Fibroblast of villous mesenchyme (primary cell): ENCODE measurements at regions not wholly inside any gene's neighbourhood (a gene's known extent, or its start where the extent isn't known, plus 50 kb on each side); places are given as distances from the start of the nearest gene placed in this dataset.

Source experiments
- DNase-seq: peaks from one replicate; pipeline ENCODE4 v3.0.0-alpha.2; 2010; ENCODE audit warnings: low read depth
- H3K4me3 ChIP-seq: 2 replicates; pipeline ENCODE4 v1.5.1; 2011; ENCODE audit warnings: low read depth, mild to moderate bottlenecking, low read length
- CTCF ChIP-seq: IDR thresholded peaks from 2 replicates; pipeline ENCODE4 v1.5.1; 2012; ENCODE audit warnings: low read depth, mild to moderate bottlenecking, low read length; ENCODE audit not compliant: insufficient read depth

- no peak for DNase-seq
- no peak overlapping the region for H3K4me3 ChIP-seq
- TF ChIP-seq CTCF, result no peak
These were observed 276.3 kb downstream of the CTTN start for GRCh38 chr11:70674605-70675004.

GRCh38 chr11:70675697-70676374 is 277.5 kb downstream of the CTTN start:
- TF ChIP-seq CTCF, result no peak
- no peak for DNase-seq
- no peak overlapping the region for H3K4me3 ChIP-seq

DNA sequence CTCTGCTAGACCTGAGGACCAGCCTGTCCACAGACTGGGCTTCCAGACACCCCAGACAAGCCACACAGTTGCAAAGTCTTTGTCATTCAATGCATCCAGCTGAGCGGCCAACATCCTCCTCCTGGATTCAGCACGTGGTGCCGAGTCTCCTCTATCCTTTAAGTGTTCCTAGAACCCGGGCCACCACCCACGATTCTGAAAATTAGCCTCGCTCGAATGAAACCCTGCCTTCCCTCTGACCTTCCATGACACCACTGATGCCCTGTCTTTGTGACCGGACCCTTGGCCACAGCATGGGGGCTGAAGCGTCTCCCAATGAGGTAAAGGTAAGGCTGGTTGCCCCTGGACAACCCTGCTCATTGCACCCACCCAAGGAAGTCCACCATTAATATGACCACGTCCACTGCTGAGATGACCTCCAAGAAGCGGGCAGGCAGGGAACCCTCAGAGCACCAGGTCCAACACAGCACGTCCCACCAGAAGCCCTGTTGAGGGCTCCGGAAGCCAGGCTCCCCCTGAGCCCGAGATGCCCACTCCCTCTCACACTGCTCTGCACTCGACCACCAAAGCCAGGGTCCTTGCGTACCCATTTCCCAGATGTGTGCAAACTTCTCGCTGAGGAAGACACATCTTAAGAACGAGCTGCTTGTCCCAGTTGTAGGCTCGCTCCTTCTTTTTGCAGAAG is 279.0 kb downstream of the CTTN start:
- no peak for TF ChIP-seq CTCF
- no peak overlapping the region for H3K4me3 ChIP-seq
- DNase-seq, result no peak

DNA sequence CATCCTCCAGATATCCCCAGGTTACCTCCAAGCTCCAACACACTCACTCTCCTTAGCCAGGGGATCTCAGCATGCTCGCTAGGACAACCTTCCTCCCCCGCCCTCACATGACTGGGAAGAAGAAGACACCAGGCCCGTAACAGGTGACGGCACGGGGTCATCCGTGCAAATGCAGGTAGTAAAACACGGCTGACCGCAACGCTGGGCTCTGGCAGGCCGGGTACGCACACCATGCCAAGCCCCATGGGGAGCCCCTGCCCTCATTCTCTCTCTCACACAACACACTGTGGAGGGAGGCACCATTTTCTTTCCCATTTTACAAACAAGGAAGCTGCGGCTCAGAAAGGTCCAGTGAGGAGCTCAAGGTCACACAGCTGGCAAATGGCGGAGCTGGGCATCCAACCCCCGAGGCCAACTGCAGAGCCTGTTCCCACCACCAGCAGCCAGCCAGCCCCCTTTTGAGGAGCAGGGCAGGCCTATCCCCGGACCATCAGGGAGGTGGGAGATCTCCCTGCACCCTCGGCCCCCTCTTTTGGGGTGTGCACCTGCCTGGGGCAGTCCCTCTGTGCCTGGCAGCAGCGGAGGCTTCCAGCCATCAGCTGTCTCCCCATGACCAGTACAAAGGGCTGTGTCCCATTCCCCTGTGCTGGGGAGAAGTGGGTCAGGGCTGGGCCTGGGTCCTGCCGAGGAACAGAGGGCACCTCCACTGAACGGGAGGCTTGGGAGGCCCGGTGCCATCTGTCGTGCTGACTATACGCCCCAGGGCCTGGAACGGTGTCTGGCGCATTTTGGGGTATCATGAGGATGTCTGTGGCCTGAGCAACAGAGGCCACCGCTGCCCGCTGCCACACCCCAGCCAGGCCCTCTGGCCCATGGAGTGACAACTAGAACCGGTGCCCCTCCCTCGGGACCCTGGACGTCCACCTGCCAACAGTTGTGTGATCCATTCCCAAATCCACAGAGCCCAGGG is 280.9 kb downstream of the CTTN start:
- no peak for DNase-seq
- no peak for TF ChIP-seq CTCF
- H3K4me3 ChIP-seq, result no peak overlapping the region

GRCh38 chr11:70680781-70681281 is 282.5 kb downstream of the CTTN start:
- no peak for DNase-seq
- no peak for TF ChIP-seq CTCF
- H3K4me3 ChIP-seq, result no peak overlapping the region

DNA sequence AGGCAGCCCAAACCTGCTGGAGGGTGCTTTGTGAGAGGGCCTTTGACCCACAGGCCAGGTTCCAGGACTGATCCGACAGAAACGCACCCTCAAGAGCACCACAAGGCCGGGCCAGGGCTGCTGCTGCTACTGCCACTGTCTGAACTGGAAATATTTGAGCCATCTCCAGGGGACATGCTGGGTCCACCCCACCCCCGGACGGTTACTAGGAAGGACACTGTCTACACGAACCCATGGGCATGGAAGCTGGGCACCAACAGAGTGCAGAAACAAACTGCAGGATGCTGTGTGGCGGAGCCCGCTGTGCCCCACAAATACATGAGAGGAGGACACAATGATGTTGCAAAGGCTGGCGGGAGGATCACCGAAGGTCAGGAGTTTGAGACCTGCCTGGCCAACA is 283.7 kb downstream of the CTTN start:
- no peak for DNase-seq
- no peak for TF ChIP-seq CTCF
- no peak overlapping the region for H3K4me3 ChIP-seq
